ENCODE measurements at regions not wholly inside any gene's neighbourhood (a gene's known extent, or its start where the extent isn't known, plus 50 kb on each side); places are given as distances from the start of the nearest gene placed in this dataset.

DNA sequence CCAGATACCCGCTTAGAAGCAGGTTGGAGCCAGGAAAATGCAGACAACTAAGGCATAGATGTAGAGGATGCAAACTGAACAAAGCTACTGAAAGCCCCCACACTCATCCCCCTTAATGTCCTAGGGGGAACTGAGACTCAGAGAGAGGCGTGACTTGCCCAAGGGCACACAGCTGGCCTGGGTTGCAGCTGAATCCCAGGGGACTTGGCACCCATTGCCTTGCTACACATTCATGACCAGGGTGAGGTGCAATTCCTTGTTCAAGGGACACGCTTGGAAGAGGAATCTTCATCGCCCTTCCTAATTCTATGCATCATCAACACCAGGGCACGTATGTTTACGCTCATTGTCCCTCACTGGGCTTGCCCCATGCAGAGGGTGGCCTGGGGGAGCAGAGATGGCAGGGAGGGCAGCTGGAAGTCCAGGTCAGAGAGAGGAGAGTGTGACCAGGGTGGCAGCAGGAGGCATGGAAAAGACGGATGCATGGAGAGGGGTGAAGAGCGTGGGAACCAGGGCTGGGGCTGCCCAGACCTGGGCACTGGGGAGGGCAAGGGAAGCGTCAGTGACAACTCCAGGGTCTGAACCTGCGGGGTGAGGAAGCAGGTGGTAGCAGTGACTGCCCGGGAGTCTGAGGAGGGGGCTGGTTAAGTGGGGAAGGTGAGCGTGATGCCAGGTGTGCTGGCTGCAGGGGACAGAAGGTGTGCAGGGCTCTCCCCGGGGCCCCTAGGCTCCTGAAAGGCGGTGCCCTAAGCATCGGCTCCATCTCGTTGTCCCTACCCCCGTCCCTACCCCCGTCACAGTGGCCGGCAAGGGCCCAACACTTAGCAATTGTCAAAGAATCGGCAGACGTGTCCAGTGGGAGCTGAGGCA lies 267.1 kb upstream of the TNRC6C start:
- TF ChIP-seq, protein P1, sequence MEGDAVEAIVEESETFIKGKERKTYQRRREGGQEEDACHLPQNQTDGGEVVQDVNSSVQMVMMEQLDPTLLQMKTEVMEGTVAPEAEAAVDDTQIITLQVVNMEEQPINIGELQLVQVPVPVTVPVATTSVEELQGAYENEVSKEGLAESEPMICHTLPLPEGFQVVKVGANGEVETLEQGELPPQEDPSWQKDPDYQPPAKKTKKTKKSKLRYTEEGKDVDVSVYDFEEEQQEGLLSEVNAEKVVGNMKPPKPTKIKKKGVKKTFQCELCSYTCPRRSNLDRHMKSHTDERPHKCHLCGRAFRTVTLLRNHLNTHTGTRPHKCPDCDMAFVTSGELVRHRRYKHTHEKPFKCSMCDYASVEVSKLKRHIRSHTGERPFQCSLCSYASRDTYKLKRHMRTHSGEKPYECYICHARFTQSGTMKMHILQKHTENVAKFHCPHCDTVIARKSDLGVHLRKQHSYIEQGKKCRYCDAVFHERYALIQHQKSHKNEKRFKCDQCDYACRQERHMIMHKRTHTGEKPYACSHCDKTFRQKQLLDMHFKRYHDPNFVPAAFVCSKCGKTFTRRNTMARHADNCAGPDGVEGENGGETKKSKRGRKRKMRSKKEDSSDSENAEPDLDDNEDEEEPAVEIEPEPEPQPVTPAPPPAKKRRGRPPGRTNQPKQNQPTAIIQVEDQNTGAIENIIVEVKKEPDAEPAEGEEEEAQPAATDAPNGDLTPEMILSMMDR (conservative IDR thresholded peaks at IDR 0.05 in 1 of 2, IDR thresholded peaks at IDR 0.05 in 1 of 2; ENCODE audit: low read depth in 1 of 2, low read length in 2 of 2) = no peak
- no peak for TF ChIP-seq EZH2 (IDR thresholded peaks at IDR 0.05; ENCODE audit: low read length, missing control alignments)
